B cell (primary cell): ENCODE measurements at regions not wholly inside any gene's neighbourhood (a gene's known extent, or its start where the extent isn't known, plus 50 kb on each side); places are given as distances from the start of the nearest gene placed in this dataset.

Experiments
- CTCF ChIP-seq: fragments of 200-600 bp; IDR thresholded peaks from one replicate; pipeline ENCODE4 v1.8.0; 2022; ENCODE audit warnings: antibody characterized with exemption, mild to moderate bottlenecking
- EZH2 ChIP-seq: IDR thresholded peaks from 2 replicates; pipeline ENCODE4 v1.6.1; 2012; ENCODE audit warnings: borderline replicate concordance, low read depth, mild to moderate bottlenecking, moderate library complexity, low read length; ENCODE audit not compliant: insufficient read depth, poor library complexity, severe bottlenecking

GRCh38 chr9:87292449-87293191 lies 205.0 kb upstream of the DAPK1 start:
- no peak for TF ChIP-seq CTCF
- TF ChIP-seq EZH2: no peak
